Renal cortical epithelial cell (primary cell): ENCODE measurements at regions not wholly inside any gene's neighbourhood (a gene's known extent, or its start where the extent isn't known, plus 50 kb on each side); places are given as distances from the start of the nearest gene placed in this dataset.

Source experiments
- DNase-seq: peaks from one replicate; pipeline ENCODE4 v3.0.0-alpha.2; 2011; ENCODE audit warnings: low read depth

GRCh38 chr4:43987331-43987944, 461.2 kb downstream of the KCTD8 start:
- DNase-seq: no peak

GRCh38 chr4:43990551-43990950, 458.1 kb downstream of the KCTD8 start:
- no peak for DNase-seq

- DNase-seq: no peak
Measured at GRCh38 chr4:43990963-43991362, 457.6 kb downstream of the KCTD8 start.

- DNase-seq: no peak
Measured at GRCh38 chr4:43992552-43992951, 456.1 kb downstream of the KCTD8 start.

- no peak for DNase-seq
Measured at GRCh38 chr4:43993196-43993902, 455.3 kb downstream of the KCTD8 start.

GRCh38 chr4:43999669-44000068, 448.9 kb downstream of the KCTD8 start:
- DNase-seq: no peak

- DNase-seq: no peak
Measured at GRCh38 chr4:44002368-44002767, 446.2 kb downstream of the KCTD8 start.

- DNase-seq: no peak
Measured at GRCh38 chr4:44016570-44017421, 431.8 kb downstream of the KCTD8 start.

GRCh38 chr4:44017422-44017739, 431.2 kb downstream of the KCTD8 start:
- no peak for DNase-seq

- DNase-seq: no peak
Measured at GRCh38 chr4:44019721-44020120, 428.9 kb downstream of the KCTD8 start.

- no peak for DNase-seq
Measured at GRCh38 chr4:44025376-44026020, 423.1 kb downstream of the KCTD8 start.

- no peak for DNase-seq
Measured at GRCh38 chr4:44038811-44039210, 409.8 kb downstream of the KCTD8 start.

GRCh38 chr4:44046491-44046890, 402.1 kb downstream of the KCTD8 start:
- DNase-seq: no peak

GRCh38 chr4:44056721-44057151, 391.9 kb downstream of the KCTD8 start:
- DNase-seq: no peak

GRCh38 chr4:44070843-44071242, 377.8 kb downstream of the KCTD8 start:
- no peak for DNase-seq

- DNase-seq: no peak
Measured at GRCh38 chr4:44071959-44072955, 376.4 kb downstream of the KCTD8 start.

GRCh38 chr4:44086753-44087152, 361.9 kb downstream of the KCTD8 start:
- no peak for DNase-seq

GRCh38 chr4:44093390-44093789, 355.2 kb downstream of the KCTD8 start:
- DNase-seq: no peak

GRCh38 chr4:44098973-44099372, 349.6 kb downstream of the KCTD8 start:
- DNase-seq: no peak

GRCh38 chr4:44100456-44100855, 348.2 kb downstream of the KCTD8 start:
- no peak for DNase-seq
